ENCODE measurements at regions not wholly inside any gene's neighbourhood (a gene's known extent, or its start where the extent isn't known, plus 50 kb on each side); places are given as distances from the start of the nearest gene placed in this dataset.
"Not testable (repeated sequence)": the region's sequence is repeated elsewhere in the genome, so short reads cannot be mapped to it uniquely, and the experiment has no call there.

DNA sequence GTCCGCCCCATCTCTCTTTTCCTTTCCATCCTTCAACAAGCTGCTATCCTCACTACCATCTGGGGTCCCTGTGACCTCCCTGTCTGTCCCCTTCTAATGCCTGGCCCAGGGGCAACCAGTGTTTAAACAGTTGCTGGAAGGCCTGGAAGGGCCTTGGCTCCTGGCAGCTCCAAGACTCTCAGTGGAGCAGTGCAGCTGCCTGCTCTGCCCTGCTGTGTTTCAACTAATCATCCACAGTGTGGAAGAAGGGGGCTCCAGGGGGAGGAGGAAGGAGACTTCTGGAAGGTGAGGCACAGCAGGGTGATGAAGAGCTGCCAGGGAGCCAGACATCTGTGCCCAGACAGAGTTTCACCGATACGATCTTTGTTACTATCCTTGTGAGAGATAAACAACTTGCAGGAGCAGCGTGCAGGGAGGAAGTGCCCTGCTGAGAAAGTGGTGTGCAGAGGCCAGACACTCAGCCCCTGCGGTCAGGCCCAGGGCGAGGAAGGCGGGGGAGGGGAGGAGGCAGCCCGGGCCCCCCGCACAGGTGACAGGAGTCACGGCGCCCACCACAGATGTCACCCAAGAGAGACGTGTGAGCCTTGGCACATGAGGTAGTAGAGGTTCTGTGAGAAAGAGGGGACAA is 1061.8 kb downstream of the BCL11B start:
- Mint-ChIP-seq H3K36me3 (ENCODE audit: low read depth) (no peaks in the 10 kb centered on the region), H3K27me3 (no peaks in the 10 kb centered on the region), H3K9me3 (no peaks in the 10 kb centered on the region), H3K4me1 (no peaks in the 10 kb centered on the region), H3K4me3 (no peak overlapping the region), H3K27ac (no peak overlapping the region)
- DNase-seq (no peak), ATAC-seq (ENCODE audit: low read depth) (no peak)
- POLR2A ChIA-PET = no interaction called here
- TF ChIP-seq, protein P1, sequence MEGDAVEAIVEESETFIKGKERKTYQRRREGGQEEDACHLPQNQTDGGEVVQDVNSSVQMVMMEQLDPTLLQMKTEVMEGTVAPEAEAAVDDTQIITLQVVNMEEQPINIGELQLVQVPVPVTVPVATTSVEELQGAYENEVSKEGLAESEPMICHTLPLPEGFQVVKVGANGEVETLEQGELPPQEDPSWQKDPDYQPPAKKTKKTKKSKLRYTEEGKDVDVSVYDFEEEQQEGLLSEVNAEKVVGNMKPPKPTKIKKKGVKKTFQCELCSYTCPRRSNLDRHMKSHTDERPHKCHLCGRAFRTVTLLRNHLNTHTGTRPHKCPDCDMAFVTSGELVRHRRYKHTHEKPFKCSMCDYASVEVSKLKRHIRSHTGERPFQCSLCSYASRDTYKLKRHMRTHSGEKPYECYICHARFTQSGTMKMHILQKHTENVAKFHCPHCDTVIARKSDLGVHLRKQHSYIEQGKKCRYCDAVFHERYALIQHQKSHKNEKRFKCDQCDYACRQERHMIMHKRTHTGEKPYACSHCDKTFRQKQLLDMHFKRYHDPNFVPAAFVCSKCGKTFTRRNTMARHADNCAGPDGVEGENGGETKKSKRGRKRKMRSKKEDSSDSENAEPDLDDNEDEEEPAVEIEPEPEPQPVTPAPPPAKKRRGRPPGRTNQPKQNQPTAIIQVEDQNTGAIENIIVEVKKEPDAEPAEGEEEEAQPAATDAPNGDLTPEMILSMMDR (IDR thresholded peaks at IDR 0.05) = no peak
- intact Hi-C loops (cut with micrococcal nuclease) = no loop called here
- CTCF ChIA-PET = no interaction called here

DNA sequence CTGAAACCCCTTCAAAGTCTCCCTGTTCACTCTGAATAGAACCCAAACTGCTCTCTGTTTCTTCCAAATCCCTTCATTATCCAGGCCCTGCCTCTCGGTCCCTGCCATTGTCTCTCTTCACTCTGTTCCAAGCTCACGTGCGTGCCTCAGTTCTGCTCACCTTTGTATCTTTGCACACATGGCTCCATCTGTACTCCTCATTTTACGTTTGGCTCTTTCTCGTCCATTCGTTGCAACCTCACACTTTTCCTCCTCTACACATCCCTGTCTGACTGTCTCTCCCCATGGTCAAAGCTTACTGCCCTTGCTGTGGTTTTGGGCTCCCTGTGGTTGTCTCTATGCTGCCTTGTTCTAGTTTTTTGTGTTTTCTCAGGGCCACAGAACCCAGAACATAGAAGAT is 1054.5 kb downstream of the BCL11B start:
- TF ChIP-seq, protein P1 (IDR thresholded peaks at IDR 0.05) = no peak
- intact Hi-C loops (cut with micrococcal nuclease) = no loop called here
- ChIA-PET POLR2A (no interaction called here), CTCF (no interaction called here)
- H3K27ac Mint-ChIP-seq = no peak overlapping the region
- H3K4me1 Mint-ChIP-seq = no peaks in the 10 kb centered on the region
- no peaks in the 10 kb centered on the region for H3K27me3 Mint-ChIP-seq
- H3K4me3 Mint-ChIP-seq = no peak overlapping the region
- no peaks in the 10 kb centered on the region for H3K9me3 Mint-ChIP-seq
- DNase-seq (no peak), ATAC-seq (ENCODE audit: low read depth) (no peak)
- no peaks in the 10 kb centered on the region for H3K36me3 Mint-ChIP-seq (ENCODE audit: low read depth)

DNA sequence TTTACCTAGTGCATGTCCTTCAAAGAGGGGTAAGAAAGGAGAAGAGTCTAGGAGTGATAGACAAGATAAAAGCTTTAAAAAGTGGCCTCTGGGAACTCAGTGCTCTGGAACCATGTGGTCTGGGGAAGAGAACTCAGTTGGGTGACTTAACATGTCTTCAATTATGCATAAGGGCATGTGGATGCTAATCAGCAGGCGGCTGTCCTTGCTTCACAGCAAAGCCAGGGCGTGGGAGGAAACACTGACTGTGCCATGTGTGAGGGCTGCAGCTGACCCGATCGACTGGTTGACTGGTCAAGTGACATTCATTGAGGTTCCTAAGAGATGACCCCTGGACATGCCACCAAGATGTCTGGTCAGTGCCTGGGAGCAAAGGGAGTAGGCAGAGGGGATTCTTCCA is 1053.8 kb downstream of the BCL11B start:
- Mint-ChIP-seq H3K4me3 (no peak overlapping the region), H3K4me1 (no peaks in the 10 kb centered on the region), H3K27me3 (no peaks in the 10 kb centered on the region), H3K9me3 (no peaks in the 10 kb centered on the region), H3K27ac (no peak overlapping the region), H3K36me3 (ENCODE audit: low read depth) (no peaks in the 10 kb centered on the region)
- ATAC-seq (ENCODE audit: low read depth) (no peak), DNase-seq (no peak)
- ChIA-PET CTCF (no interaction called here), POLR2A (no interaction called here)
- TF ChIP-seq, protein P1 (IDR thresholded peaks at IDR 0.05) = no peak
- intact Hi-C loops (cut with micrococcal nuclease) = no loop called here

DNA sequence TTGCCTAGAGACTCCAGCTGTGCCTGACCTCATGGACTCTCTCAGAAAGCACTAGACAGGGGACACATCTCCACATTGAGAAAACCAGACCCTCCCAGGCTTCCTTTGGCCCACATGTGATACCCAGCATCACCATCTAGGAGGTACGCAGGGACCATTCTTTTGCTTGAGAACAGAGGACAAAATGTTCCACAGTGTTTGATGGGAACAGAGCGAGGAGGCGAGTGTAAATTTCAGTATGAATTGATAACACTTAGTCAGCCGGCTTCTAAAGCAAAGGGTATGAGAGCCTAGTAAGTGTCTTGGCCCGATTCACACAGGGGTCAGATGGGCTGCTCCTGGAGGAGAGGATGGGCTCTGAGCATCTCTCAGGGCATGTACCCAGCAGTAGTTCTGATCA is 1052.4 kb downstream of the BCL11B start:
- DNase-seq (no peak), ATAC-seq (ENCODE audit: low read depth) (no peak)
- H3K27ac Mint-ChIP-seq = no peak overlapping the region
- no peaks in the 10 kb centered on the region for H3K36me3 Mint-ChIP-seq (ENCODE audit: low read depth)
- no peaks in the 10 kb centered on the region for H3K27me3 Mint-ChIP-seq
- no peaks in the 10 kb centered on the region for H3K4me1 Mint-ChIP-seq
- no peak overlapping the region for H3K4me3 Mint-ChIP-seq
- H3K9me3 Mint-ChIP-seq = no peaks in the 10 kb centered on the region
- intact Hi-C loops (cut with micrococcal nuclease) = no loop called here
- ChIA-PET POLR2A (no interaction called here), CTCF (no interaction called here)
- TF ChIP-seq, protein P1 (IDR thresholded peaks at IDR 0.05) = no peak

DNA sequence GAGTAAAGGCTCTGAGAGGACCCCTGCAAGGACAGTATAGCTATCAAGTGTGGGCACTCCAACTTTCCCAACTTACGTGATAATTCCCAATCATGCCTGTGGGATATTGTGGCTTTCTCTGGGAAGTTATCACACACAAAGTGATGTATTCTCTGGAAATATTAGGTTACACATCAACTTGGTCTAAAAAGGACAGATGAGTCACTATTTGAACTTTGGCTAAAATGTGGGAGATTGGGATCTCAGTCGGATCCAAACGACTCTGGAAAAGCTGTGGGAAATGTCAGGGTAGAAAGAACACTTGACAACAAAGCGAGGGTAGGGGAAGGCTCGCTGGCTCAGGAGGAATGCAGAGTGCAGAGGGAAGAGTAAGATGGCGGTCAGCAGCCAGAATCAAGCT is 1048.9 kb downstream of the BCL11B start:
- Mint-ChIP-seq H3K4me1 (no peaks in the 10 kb centered on the region), H3K4me3 (no peak overlapping the region), H3K9me3 (peaks cover 4% of the 10 kb centered on the region), H3K27me3 (no peaks in the 10 kb centered on the region), H3K27ac (no peak overlapping the region), H3K36me3 (ENCODE audit: low read depth) (no peaks in the 10 kb centered on the region)
- no peak for ATAC-seq (ENCODE audit: low read depth)
- intact Hi-C loops (cut with micrococcal nuclease) = no loop called here
- no peak for DNase-seq
- ChIA-PET POLR2A (no interaction called here), CTCF (no interaction called here)
- TF ChIP-seq, protein P1 (IDR thresholded peaks at IDR 0.05) = no peak

DNA sequence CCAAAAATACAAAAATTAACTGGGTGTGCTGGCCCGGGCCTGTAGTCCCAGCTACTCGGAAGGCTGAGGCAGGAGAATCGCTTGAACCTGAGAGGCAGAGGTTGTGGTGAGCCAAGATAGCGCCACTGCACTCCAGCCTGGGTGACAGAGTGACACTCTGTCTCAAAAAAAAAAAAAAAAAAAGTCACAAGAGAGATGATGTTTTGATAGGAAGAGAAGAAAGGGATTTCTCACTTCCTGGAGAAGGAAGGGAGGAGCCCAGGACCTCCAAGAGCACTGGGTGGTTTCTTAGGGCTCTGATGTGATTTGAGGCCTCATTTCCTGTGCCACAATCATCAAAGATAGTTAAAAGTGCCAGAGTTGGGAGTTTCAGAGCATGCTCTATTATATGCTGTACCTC is 1048.3 kb downstream of the BCL11B start:
- H3K27ac Mint-ChIP-seq; ATAC-seq (ENCODE audit: low read depth); H3K36me3 Mint-ChIP-seq (ENCODE audit: low read depth); H3K27me3 Mint-ChIP-seq; DNase-seq; CTCF ChIA-PET; H3K4me3 Mint-ChIP-seq; POLR2A ChIA-PET; H3K4me1 Mint-ChIP-seq; intact Hi-C loops (cut with micrococcal nuclease); H3K9me3 Mint-ChIP-seq: not testable (repeated sequence)

Data from activated B cell treated with CpG ODN at 0.5 μM for 24 hours (primary cell).